K562 (cell line): ENCODE measurements at regions not wholly inside any gene's neighbourhood (a gene's known extent, or its start where the extent isn't known, plus 50 kb on each side); places are given as distances from the start of the nearest gene placed in this dataset.

Source experiments
- ARID3A ChIP-seq: IDR thresholded peaks from 2 replicates; pipeline ENCODE4 v1.6.1; 2012; ENCODE audit warnings: low read depth, low read length, improper control_type of control experiment, borderline replicate concordance
- ATF7 ChIP-seq: fragments of 450-650 bp; IDR thresholded peaks from 2 replicates; pipeline ENCODE4 v1.7.1; 2014; ENCODE audit warnings: mild to moderate bottlenecking, moderate library complexity
- CEBPG ChIP-seq, 3 experiments: fragments of 200-800 bp in 1 of 3; sonication (Bioruptor generic) in 1 of 3; sonication (generic) in 1 of 3; formaldehyde crosslinking in 1 of 3; IDR thresholded peaks in 2 of 3; conservative IDR thresholded peaks in 1 of 3; 2 replicates each; pipeline versions ENCODE4 v1.6.1 to v1.8.0; 2016 to 2022; ENCODE audit warnings: missing compliant biosample characterization in 2 of 3, missing genetic modification characterization in 2 of 3, mild to moderate bottlenecking in 1 of 3, missing genetic modification reagents in 1 of 3
- DEAF1 ChIP-seq: fragments of 450-650 bp; formaldehyde crosslinking; IDR thresholded peaks from 2 replicates; pipeline ENCODE4 v1.4.0; 2020; ENCODE audit warnings: mild to moderate bottlenecking, moderate library complexity
- ESRRB ChIP-seq: fragments of 250-450 bp; sonication (Bioruptor Pico); IDR thresholded peaks from 2 replicates; pipeline ENCODE4 v1.5.0; 2020; ENCODE audit warnings: mild to moderate bottlenecking, moderate library complexity, borderline replicate concordance
- NCOR1 ChIP-seq: fragments of 450-650 bp; IDR thresholded peaks from 2 replicates; pipeline ENCODE4 v1.6.1; 2016; ENCODE audit warnings: mild to moderate bottlenecking, moderate library complexity
- NFIX ChIP-seq: fragments of 250-450 bp; sonication (Bioruptor Pico); IDR thresholded peaks from 2 replicates; pipeline ENCODE4 v1.4.0; 2020; ENCODE audit warnings: low read depth, mild to moderate bottlenecking, moderate library complexity
- NONO ChIP-seq, 2 experiments: fragments of 200-400 bp in 1 of 2; fragments of 450-650 bp in 1 of 2; formaldehyde crosslinking in 1 of 2; IDR thresholded peaks; 2 replicates each; pipeline ENCODE4 v1.6.1; 2017; ENCODE audit warnings: low read depth in 2 of 2, mild to moderate bottlenecking in 2 of 2, moderate library complexity in 2 of 2, low read length in 1 of 2
- NR0B1 ChIP-seq: fragments of 450-650 bp; IDR thresholded peaks from one replicate; pipeline ENCODE4 v1.6.1; 2018; ENCODE audit warnings: mild to moderate bottlenecking, moderate library complexity; ENCODE audit not compliant: partially characterized antibody
- NR2C1 ChIP-seq, 2 experiments: fragments of 450-650 bp; IDR thresholded peaks; 2 replicates each; pipeline ENCODE4 v1.6.1; 2017; ENCODE audit warnings: mild to moderate bottlenecking in 2 of 2, antibody characterized with exemption in 1 of 2, inconsistent platforms in 1 of 2, missing compliant biosample characterization in 1 of 2, missing genetic modification characterization in 1 of 2
- RNF219 ChIP-seq: fragments of 250-450 bp; sonication (Bioruptor Pico); IDR thresholded peaks from 2 replicates; pipeline ENCODE4 v1.5.0; 2022; ENCODE audit warnings: mild to moderate bottlenecking
- SOX6 ChIP-seq: fragments of 450-650 bp; IDR thresholded peaks from 2 replicates; pipeline ENCODE4 v1.6.1; 2014; ENCODE audit warnings: mild to moderate bottlenecking
- TRIM28 ChIP-seq: fragments of 450-650 bp; IDR thresholded peaks from 2 replicates; pipeline ENCODE4 v1.6.1; 2017
- ZFX ChIP-seq: sonication (generic); formaldehyde crosslinking; IDR thresholded peaks from 2 replicates; pipeline ENCODE4 v1.8.0; 2022; ENCODE audit warnings: mild to moderate bottlenecking, missing genetic modification reagents, moderate library complexity
- ZMIZ1 ChIP-seq, 2 experiments: fragments of 150-350 bp in 1 of 2; IDR thresholded peaks; 2 replicates each; pipeline ENCODE4 v1.6.1; 2012 to 2016; ENCODE audit warnings: low read depth in 2 of 2, low read length in 2 of 2, mild to moderate bottlenecking in 1 of 2, moderate library complexity in 1 of 2
- ZNF3 ChIP-seq: fragments of 250-450 bp; sonication (Bioruptor Pico); IDR thresholded peaks from 2 replicates; pipeline ENCODE4 v1.5.0; 2021; ENCODE audit warnings: mild to moderate bottlenecking, moderate library complexity

- TF ChIP-seq RNF219 (no peak), ZMIZ1 (IDR thresholded peaks at IDR 0.05; ENCODE audit: low read depth in 2 of 2, low read length in 2 of 2) (peak in 1 of 2 experiments; percentile 89; a peak in 2 of 4 replicates), TRIM28 (no peak), NR0B1 (no peak), ZNF3 (CRISPR knock-in tag) (no peak), CEBPG (CRISPR knock-in tag; IDR thresholded peaks at IDR 0.05) (no peak), CEBPG (tag; conservative IDR thresholded peaks at IDR 0.05 in 1 of 2, IDR thresholded peaks at IDR 0.05 in 1 of 2) (no peak), ATF7 (peak; percentile 59), SOX6 (peak; percentile 97), DEAF1 (CRISPR knock-in tag) (no peak), ZFX (CRISPR knock-in tag) (no peak), NCOR1 (peak; percentile 95), NONO (IDR thresholded peaks at IDR 0.05; ENCODE audit: low read depth in 2 of 2, low read length in 1 of 2) (no peak), ESRRB (CRISPR knock-in tag) (no peak), NR2C1 (IDR thresholded peaks at IDR 0.05) (no peak), NR2C1 (tag; IDR thresholded peaks at IDR 0.05) (no peak), NFIX (CRISPR knock-in tag) (no peak), ARID3A (peak; percentile 94; the same call in 1 of the 2 replicates)
Observed at GRCh38 chr9:108108852-108109448, 619.4 kb upstream of the KLF4 start (continued).
